Nephron (organoid): ENCODE measurements at regions not wholly inside any gene's neighbourhood (a gene's known extent, or its start where the extent isn't known, plus 50 kb on each side); places are given as distances from the start of the nearest gene placed in this dataset.

Experiments
- H3K27ac Mint-ChIP-seq, 3 experiments: 2 replicates each; pipeline ENCODE4 v1.8.0; 2020; ENCODE audit warnings: mixed read lengths in 3 of 3, mild to moderate bottlenecking in 2 of 3, moderate library complexity in 1 of 3
- H3K27me3 Mint-ChIP-seq: 2 replicates; pipeline ENCODE4 v1.8.0; 2021; ENCODE audit warnings: low read depth, mild to moderate bottlenecking, moderate library complexity, mixed read lengths
- H3K36me3 Mint-ChIP-seq: 2 replicates; pipeline ENCODE4 v1.8.0; 2020; ENCODE audit warnings: low read depth, mixed read lengths
- H3K4me1 Mint-ChIP-seq: 2 replicates; pipeline ENCODE4 v1.8.0; 2020; ENCODE audit warnings: mixed read lengths
- H3K4me3 Mint-ChIP-seq, 3 experiments: 2 replicates each; pipeline ENCODE4 v1.8.0; 2020; ENCODE audit warnings: mild to moderate bottlenecking in 3 of 3, mixed read lengths in 3 of 3, moderate library complexity in 2 of 3
- H3K9me3 Mint-ChIP-seq: 2 replicates; pipeline ENCODE4 v1.8.0; 2020; ENCODE audit warnings: mixed read lengths
- TF ChIP-seq, protein P1 (sequence below), 3 experiments: fragments of 200-600 bp; sonication (generic); IDR thresholded peaks; one replicate each; pipeline ENCODE4 v1.5.0; 2021; ENCODE audit warnings: antibody characterized with exemption in 3 of 3; ENCODE audit not compliant: unreplicated experiment in 3 of 3

DNA sequence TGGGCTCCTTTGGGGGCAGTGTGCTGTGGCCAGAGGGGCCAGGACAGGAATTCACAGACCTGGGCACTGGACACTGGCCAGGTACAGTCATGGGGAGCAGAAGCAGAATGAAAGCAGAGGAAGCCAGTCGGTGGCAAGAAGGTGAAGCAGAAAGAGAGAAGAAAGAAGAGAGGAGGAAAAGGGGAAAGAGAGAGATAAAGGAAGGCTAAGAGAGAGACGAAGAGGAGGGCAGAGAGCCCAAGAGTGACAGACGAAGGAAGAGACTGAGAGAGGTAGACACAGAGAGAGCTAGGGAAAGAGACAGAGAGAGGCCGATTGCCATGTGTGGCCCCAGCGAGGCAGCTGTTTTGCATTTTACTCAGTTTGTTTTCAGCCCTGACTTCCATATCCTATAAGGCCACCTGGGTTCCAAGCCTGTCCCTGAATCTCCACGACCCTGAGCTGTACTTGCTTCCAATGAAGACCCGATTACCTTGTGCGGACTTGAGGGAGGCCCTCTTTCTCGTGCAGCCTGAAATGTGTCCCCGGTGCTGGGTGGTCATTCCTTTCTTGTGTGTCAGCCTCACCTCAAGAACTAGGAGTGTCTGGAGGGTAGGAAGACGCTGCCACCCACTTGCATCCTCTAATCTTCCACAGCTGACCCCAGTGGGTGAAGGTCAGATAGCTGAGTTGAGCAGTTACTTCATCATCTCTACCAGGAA, 73.9 kb downstream of the LSM3 start:
- no peak overlapping the region for H3K4me3 Mint-ChIP-seq
- H3K27me3 Mint-ChIP-seq = peaks cover 19% of the 10 kb centered on the region
- TF ChIP-seq, protein P1, sequence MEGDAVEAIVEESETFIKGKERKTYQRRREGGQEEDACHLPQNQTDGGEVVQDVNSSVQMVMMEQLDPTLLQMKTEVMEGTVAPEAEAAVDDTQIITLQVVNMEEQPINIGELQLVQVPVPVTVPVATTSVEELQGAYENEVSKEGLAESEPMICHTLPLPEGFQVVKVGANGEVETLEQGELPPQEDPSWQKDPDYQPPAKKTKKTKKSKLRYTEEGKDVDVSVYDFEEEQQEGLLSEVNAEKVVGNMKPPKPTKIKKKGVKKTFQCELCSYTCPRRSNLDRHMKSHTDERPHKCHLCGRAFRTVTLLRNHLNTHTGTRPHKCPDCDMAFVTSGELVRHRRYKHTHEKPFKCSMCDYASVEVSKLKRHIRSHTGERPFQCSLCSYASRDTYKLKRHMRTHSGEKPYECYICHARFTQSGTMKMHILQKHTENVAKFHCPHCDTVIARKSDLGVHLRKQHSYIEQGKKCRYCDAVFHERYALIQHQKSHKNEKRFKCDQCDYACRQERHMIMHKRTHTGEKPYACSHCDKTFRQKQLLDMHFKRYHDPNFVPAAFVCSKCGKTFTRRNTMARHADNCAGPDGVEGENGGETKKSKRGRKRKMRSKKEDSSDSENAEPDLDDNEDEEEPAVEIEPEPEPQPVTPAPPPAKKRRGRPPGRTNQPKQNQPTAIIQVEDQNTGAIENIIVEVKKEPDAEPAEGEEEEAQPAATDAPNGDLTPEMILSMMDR (IDR thresholded peaks at IDR 0.05; ENCODE audit: unreplicated experiment in 3 of 3) = no peak
- no peaks in the 10 kb centered on the region for H3K36me3 Mint-ChIP-seq
- peaks cover 11% of the 10 kb centered on the region for H3K4me1 Mint-ChIP-seq
- H3K9me3 Mint-ChIP-seq = no peaks in the 10 kb centered on the region
- no peak overlapping the region for H3K27ac Mint-ChIP-seq

DNA sequence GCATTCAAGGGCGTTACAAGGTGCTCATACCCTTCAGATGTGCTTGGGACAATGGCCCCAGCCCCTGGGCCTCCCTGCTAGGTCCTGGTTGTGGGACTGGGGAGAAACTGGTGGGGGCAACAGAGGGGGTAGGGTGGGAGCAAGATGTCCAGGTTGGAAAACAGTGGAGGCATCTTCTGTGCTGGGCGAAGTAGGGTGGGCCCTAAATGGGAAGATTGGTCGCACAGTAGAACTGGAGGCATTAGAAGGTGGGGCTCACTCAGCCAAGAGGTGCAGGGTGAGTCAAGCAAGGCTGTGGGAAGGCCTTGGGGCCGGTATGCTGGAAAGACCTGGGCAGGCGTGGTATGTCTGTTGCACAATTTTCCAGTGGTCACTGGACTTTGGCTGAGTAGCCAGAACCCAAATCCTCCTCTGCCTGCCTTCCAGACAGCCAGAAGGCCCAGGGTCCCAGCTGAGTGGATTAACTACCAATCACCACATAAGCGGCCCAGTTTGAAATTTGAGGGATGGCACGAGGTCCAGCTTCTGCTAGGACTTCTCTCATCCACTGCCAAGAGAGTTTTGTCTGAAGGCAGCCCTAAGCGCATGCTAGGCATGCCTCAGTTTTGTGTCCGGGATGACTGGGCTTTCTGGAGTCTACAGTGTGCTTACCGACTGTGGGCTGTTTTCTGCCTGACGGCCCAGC, 74.5 kb downstream of the LSM3 start:
- no peak overlapping the region for H3K4me3 Mint-ChIP-seq
- TF ChIP-seq, protein P1 (IDR thresholded peaks at IDR 0.05; ENCODE audit: unreplicated experiment in 3 of 3) = no peak
- H3K27ac Mint-ChIP-seq = no peak overlapping the region
- peaks cover 14% of the 10 kb centered on the region for H3K27me3 Mint-ChIP-seq
- no peaks in the 10 kb centered on the region for H3K9me3 Mint-ChIP-seq
- H3K36me3 Mint-ChIP-seq = no peaks in the 10 kb centered on the region
- peaks cover 11% of the 10 kb centered on the region for H3K4me1 Mint-ChIP-seq

DNA sequence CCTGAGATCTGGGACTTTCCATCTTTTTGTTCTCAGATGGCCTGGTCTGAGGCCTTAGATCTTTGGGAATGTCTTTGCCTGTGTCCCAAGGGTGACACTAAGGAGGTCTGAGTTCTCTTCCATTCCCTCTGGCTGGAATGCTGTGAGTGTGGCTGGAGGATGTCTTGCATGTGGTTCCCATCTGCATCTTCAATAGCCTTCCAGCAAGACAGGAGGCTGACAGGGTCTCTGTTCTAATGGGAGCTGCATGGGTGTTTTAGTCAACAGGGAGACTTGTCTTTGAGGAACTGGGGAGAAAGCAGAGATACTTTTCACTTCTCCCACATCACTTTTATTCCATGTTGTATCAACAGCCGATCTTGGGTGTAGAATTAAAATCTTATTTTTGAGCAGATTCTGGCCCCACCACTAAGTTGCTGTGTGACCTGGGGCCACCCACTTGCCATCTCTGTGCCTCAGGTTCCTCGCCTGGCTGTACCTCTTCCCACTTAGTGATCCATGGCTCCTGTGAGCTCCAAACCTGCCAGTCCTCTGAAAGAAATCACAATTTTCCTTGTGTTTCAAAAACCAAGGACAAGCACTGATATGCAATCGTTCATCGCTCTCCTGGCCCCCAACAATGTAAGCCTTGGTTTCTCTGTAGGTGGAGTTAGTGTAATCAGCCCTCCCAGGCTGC, 75.2 kb downstream of the LSM3 start:
- H3K27me3 Mint-ChIP-seq = peaks cover 13% of the 10 kb centered on the region
- H3K9me3 Mint-ChIP-seq = no peaks in the 10 kb centered on the region

DNA sequence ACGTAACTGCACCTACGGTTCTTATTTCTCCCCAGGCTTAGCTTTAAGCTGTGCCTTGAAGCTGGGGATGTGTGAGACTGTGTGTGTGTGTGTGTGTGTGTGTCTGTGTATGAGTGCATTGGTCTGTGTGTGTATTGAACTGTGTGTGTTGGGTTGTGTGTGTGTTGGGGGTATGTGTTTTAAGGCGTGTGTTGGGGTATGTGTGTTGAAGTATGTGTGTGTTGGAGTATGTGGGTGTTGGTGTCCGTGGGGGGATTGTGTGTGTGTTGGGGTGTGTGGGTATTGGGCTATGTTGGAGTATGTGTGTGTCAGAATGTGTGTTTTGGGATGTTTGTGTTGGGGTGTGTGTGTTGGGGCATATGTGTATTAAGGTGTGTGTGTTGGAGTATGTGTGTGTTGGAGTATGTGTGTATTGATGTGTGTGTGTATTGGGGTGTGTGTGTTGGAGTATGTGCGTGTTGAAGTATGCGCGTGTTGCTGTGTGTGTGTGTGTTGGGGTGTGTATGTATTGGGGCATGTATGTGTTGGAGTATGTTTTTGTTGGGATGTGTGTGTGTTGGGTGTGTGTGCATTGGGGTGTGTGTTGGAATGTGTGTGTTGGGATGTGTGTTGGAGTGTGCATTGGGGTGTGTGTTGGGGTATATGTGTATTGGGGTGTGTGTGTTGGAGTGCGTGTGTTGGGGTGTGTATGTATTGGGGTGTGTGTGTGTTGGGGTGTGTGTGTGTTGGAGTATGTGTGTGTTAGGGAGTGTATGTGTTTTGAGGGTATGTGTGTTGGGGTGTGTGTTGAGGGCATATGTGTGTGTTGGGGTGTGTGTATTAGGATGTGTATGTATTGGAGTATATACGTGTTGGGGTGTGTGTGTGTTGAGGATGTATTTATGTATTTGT, 76.4 kb downstream of the LSM3 start:
- H3K27ac Mint-ChIP-seq = no peak overlapping the region
- H3K4me3 Mint-ChIP-seq = no peak overlapping the region
- no peaks in the 10 kb centered on the region for H3K9me3 Mint-ChIP-seq
- TF ChIP-seq, protein P1 (IDR thresholded peaks at IDR 0.05; ENCODE audit: unreplicated experiment in 3 of 3) = no peak
- peaks cover 5% of the 10 kb centered on the region for H3K4me1 Mint-ChIP-seq
- no peaks in the 10 kb centered on the region for H3K36me3 Mint-ChIP-seq
- H3K27me3 Mint-ChIP-seq = peaks cover 11% of the 10 kb centered on the region

More for the DNA sequence above, 75.2 kb downstream of the LSM3 start:
- Mint-ChIP-seq H3K4me1 (peaks cover 11% of the 10 kb centered on the region), H3K4me3 (no peak overlapping the region), H3K36me3 (no peaks in the 10 kb centered on the region), H3K27ac (no peak overlapping the region)
- TF ChIP-seq, protein P1 (IDR thresholded peaks at IDR 0.05; ENCODE audit: unreplicated experiment in 3 of 3) = no peak

DNA sequence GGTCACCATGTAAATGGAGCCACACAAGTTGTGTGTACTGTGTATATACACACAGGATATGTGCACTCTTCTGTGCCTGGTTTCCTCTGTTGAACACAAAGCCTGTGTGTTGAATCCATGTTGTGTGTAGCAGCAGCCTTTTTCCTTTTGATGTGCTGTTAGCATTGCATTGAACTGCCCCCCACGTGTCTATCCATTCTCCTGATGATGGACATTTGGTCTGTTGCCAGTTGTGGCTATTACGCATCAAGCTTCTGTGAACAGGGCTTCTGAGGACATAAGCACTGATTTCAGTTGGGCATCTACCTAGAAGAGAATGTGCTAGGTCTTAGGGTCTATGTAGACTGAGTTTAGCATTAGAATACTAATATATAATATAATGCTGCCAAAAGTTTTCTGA, 77.4 kb downstream of the LSM3 start:
- H3K36me3 Mint-ChIP-seq = no peaks in the 10 kb centered on the region
- no peaks in the 10 kb centered on the region for H3K9me3 Mint-ChIP-seq
- H3K27ac Mint-ChIP-seq = no peak overlapping the region
- peaks cover 12% of the 10 kb centered on the region for H3K4me1 Mint-ChIP-seq
- H3K27me3 Mint-ChIP-seq = peaks cover 17% of the 10 kb centered on the region
- TF ChIP-seq, protein P1 (IDR thresholded peaks at IDR 0.05; ENCODE audit: unreplicated experiment in 3 of 3) = no peak
- no peak overlapping the region for H3K4me3 Mint-ChIP-seq
